Testis (tissue), 2 donors: ENCODE measurements at regions not wholly inside any gene's neighbourhood (a gene's known extent, or its start where the extent isn't known, plus 50 kb on each side); places are given as distances from the start of the nearest gene placed in this dataset.

Experiments
- DNase-seq: peaks from one replicate; pipeline ENCODE4 v3.0.0-alpha.2; 2019
- H3K27ac ChIP-seq, 2 donors: fragments of 200-600 bp; sonication (generic); one replicate each; pipeline ENCODE4 v1.5.1; 2019
- H3K27me3 ChIP-seq: fragments of 200-600 bp; sonication (generic); one replicate; pipeline ENCODE4 v1.5.1; 2019
- H3K36me3 ChIP-seq: fragments of 200-600 bp; sonication (generic); one replicate; pipeline ENCODE4 v1.5.1; 2017; ENCODE audit warnings: low read depth; ENCODE audit errors: missing control alignments
- H3K4me1 ChIP-seq: fragments of 200-600 bp; sonication (generic); one replicate; pipeline ENCODE4 v1.5.1; 2019
- H3K4me3 ChIP-seq, 2 donors: fragments of 200-600 bp; sonication (generic); one replicate each; pipeline ENCODE4 v1.5.1; 2017 to 2019
- H3K9me3 ChIP-seq: fragments of 200-600 bp; sonication (generic); one replicate; pipeline ENCODE4 v1.5.1; 2017
- CTCF ChIP-seq, 3 experiments: fragments of 450-650 bp in 2 of 3; fragments of 200-600 bp in 1 of 3; sonication (generic) in 1 of 3; IDR thresholded peaks; one replicate each; pipeline ENCODE4 v1.5.1; 2016 to 2019; ENCODE audit warnings: antibody characterized with exemption in 3 of 3, mild to moderate bottlenecking in 2 of 3, moderate library complexity in 1 of 3
- POLR2A ChIP-seq: fragments of 450-650 bp; IDR thresholded peaks from one replicate; pipeline ENCODE4 v1.6.1; 2017; ENCODE audit warnings: antibody characterized with exemption, mild to moderate bottlenecking, moderate library complexity
- WGBS, 2 donors: methylation state at CpG; one replicate each; pipeline ENCODE4 v1.1.5; 2018; 5-methylcytosine and 5-hydroxymethylcytosine counted together
- intact Hi-C: fragments of 100-400 bp; cut with DNase I; formaldehyde crosslinking; loops from one replicate; pipeline ENCODE4 v1.15.1; 2023; ENCODE audit warnings: low total_unique reads

- intact Hi-C loops: no loop called here
- 90 to 100% methylated on average over 1 of the region's 1 CpG for WGBS, 2 donors
- no peak for TF ChIP-seq POLR2A
- TF ChIP-seq CTCF (IDR thresholded peaks at IDR 0.05): no peak
Observed at GRCh38 chr4:15151033-15151432, 148.8 kb downstream of the CPEB2 start.

GRCh38 chr4:15153662-15154061 is 151.4 kb downstream of the CPEB2 start:
- no peak for DNase-seq
- H3K4me3 ChIP-seq: no peak overlapping the region
- no peak overlapping the region for H3K27ac ChIP-seq
- no peaks in the 10 kb centered on the region for H3K9me3 ChIP-seq
- no peaks in the 10 kb centered on the region for H3K36me3 ChIP-seq
- H3K27me3 ChIP-seq: no peaks in the 10 kb centered on the region
- 67 to 70% methylated on average over 2 of the region's 2 CpGs for WGBS, 2 donors
- TF ChIP-seq POLR2A: no peak
- TF ChIP-seq CTCF (IDR thresholded peaks at IDR 0.05): no peak
- H3K4me1 ChIP-seq: peaks cover 17% of the 10 kb centered on the region
- intact Hi-C loops: no loop called here

More at GRCh38 chr4:15151033-15151432, 148.8 kb downstream of the CPEB2 start:
- no peak overlapping the region for H3K4me3 ChIP-seq
- peaks cover 27% of the 10 kb centered on the region for H3K4me1 ChIP-seq
- H3K27me3 ChIP-seq: no peaks in the 10 kb centered on the region
- no peak overlapping the region for H3K27ac ChIP-seq
- DNase-seq: no peak
- H3K9me3 ChIP-seq: no peaks in the 10 kb centered on the region
- H3K36me3 ChIP-seq: no peaks in the 10 kb centered on the region

DNA sequence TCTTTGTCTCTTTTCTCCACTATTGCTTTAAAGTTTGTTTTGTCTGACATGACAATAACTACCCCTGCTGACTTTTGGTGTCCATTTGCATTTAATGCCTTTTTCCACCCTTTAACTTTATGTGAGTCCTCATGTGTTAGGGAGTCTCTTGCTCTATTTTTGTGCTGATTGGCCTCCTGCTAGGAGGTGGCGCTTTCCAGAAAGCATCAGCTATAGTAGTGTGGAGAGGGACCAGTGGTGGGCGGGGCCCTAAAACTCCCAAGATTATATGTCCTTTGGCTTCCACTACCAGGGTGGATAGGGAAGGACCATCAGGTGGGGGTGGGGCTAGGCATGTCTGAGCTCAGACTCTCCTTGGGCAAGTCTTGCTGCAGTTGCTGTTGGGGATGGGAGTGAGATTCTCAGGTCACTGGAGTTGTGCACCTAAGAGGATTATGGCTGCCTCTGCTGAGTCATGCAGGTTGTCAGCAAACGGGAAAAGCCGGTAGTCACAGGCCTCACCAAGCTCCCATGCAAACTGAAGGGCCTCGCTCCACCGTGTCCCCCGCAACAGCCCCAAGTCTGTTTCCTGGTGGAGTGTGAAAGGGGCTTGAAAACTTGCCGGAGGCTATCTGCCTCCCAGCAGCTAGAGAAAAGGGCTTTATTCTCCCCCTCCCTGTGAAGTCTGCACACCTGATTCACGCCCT is 156.3 kb downstream of the CPEB2 start:
- intact Hi-C loops: no loop called here
- H3K9me3 ChIP-seq: no peaks in the 10 kb centered on the region
- no peak overlapping the region for H3K27ac ChIP-seq
- H3K4me3 ChIP-seq: no peak overlapping the region
- 85 to 89% methylated on average over 4 to 9 of the region's 9 CpGs for WGBS, 2 donors
- no peaks in the 10 kb centered on the region for H3K27me3 ChIP-seq
- TF ChIP-seq CTCF (IDR thresholded peaks at IDR 0.05): no peak
- no peak for TF ChIP-seq POLR2A
- no peaks in the 10 kb centered on the region for H3K4me1 ChIP-seq
- DNase-seq: no peak
- H3K36me3 ChIP-seq: no peaks in the 10 kb centered on the region

DNA sequence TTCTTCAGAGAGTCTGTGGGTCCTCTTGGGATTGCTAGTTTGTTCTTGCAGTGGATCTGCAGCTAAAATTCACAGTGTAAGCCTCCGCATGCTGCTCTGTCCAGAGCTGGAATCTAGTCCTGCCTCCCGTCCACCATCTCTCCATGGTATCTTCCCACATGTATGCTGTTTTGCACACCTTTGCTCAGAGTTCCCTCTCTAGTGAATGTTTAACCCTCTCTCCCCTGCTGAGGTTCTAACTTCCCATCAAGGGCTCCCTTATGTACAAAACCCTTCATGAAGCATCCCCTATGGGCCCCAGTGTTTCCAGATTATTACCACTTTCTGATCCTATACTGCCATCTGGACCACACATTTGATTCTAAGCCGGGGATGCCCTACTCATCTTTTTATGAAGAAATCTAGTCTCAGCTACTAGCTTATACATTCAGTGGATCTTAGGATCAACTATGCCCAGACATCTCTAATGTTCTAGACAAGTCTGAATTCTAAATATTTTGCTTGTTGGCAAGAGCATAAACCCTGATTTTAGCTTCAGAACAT is 157.3 kb downstream of the CPEB2 start:
- no peaks in the 10 kb centered on the region for H3K4me1 ChIP-seq
- no peaks in the 10 kb centered on the region for H3K9me3 ChIP-seq
- intact Hi-C loops: no loop called here
- DNase-seq: no peak
- 86 to 91% methylated on average over 3 of the region's 3 CpGs for WGBS, 2 donors
- no peak overlapping the region for H3K4me3 ChIP-seq
- H3K36me3 ChIP-seq: no peaks in the 10 kb centered on the region
- H3K27ac ChIP-seq: no peak overlapping the region
- H3K27me3 ChIP-seq: no peaks in the 10 kb centered on the region
- TF ChIP-seq POLR2A (no peak), CTCF (IDR thresholded peaks at IDR 0.05) (no peak)

GRCh38 chr4:15161439-15161838 is 159.2 kb downstream of the CPEB2 start:
- no peak overlapping the region for H3K27ac ChIP-seq
- H3K4me3 ChIP-seq: no peak overlapping the region
- 88 to 96% methylated on average over 1 of the region's 1 CpG for WGBS, 2 donors
- no peak for TF ChIP-seq CTCF (IDR thresholded peaks at IDR 0.05)
- TF ChIP-seq POLR2A: no peak
- intact Hi-C loops: no loop called here
- no peaks in the 10 kb centered on the region for H3K27me3 ChIP-seq
- no peak for DNase-seq
- no peaks in the 10 kb centered on the region for H3K4me1 ChIP-seq
- H3K9me3 ChIP-seq: no peaks in the 10 kb centered on the region
- H3K36me3 ChIP-seq: no peaks in the 10 kb centered on the region
